GM19238 (cell line): ENCODE measurements at regions not wholly inside any gene's neighbourhood (a gene's known extent, or its start where the extent isn't known, plus 50 kb on each side); places are given as distances from the start of the nearest gene placed in this dataset.

ENCODE experiments used
- DNase-seq: peaks from one replicate; pipeline ENCODE4 v3.0.0; 2011; ENCODE audit warnings: low spot score; ENCODE audit not compliant: insufficient read length

DNA sequence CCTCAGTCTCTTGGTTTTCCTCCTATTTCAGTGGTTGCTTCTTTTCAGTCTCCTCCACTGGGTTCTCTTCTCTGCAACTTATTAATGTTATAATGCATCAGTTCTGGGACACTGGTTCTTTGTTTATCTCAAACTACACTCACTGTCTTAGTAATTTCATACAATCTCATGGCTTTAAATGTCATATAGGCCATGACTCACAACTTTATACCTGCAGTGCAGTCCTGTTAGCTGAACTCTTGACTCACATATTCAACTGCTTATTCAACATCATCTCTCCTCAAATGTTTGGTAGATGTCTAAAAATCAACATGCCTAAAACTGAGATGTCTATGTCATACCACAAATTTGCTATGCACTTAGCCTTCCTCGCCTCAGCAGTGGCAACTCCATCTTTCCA, 101.2 kb upstream of the PALS2 start:
- no peak for DNase-seq

DNA sequence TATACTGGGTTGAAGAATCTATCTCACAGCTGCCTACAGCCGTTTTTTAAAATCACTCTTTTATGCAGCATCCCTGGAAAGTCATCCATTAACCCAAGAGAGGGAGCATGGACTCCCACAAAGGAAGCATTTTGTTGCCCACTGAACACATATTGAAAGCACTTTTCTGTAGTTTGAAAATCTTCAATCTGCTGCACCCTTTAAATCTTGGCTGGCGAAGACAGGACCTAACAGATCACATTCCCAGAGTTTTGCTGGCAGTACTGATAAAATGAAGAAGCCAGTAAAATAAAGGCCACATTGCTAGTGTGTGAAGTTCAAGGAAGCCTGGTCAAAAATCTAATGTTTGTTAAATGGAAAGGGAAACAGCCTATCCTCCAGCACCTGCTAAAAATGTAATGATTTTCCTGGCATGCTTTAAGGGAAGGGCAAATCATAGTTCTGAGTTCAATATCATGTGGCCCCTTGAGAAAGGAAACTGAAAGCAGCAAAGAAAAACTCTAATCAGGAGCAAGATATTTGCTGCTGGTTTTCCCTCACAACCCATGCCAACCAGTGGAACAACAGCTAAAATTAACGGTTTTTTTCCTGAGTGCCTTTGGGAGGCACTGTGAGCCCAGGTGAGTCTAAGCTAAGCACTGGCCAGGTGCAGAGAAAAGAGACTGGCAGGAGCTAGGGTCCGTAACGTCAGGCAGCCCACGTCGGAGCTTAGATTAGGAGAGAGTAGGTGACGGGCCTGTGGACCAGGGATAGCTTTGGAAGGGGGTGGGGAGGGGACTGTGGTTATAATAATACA, 97.9 kb upstream of the PALS2 start:
- no peak for DNase-seq

DNA sequence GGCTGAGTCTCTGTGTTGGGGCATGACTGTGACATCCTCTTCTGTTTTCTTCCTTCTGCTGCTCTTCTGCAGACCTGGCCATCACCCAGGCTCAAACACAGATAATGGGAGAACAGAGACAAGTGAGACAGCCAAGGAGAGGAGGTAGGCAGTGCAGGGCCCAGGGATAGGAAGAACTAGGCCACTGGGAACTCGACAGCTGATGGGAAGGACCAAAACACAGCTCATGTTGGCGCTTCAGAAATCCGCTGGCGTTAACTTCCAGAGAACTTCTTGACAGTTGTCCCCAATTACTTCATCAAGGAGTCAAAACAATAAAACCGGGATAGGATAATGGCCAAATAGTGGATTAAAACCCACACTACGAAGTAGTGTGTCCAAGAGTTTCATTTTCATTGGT, 97.0 kb upstream of the PALS2 start:
- no peak for DNase-seq

DNA sequence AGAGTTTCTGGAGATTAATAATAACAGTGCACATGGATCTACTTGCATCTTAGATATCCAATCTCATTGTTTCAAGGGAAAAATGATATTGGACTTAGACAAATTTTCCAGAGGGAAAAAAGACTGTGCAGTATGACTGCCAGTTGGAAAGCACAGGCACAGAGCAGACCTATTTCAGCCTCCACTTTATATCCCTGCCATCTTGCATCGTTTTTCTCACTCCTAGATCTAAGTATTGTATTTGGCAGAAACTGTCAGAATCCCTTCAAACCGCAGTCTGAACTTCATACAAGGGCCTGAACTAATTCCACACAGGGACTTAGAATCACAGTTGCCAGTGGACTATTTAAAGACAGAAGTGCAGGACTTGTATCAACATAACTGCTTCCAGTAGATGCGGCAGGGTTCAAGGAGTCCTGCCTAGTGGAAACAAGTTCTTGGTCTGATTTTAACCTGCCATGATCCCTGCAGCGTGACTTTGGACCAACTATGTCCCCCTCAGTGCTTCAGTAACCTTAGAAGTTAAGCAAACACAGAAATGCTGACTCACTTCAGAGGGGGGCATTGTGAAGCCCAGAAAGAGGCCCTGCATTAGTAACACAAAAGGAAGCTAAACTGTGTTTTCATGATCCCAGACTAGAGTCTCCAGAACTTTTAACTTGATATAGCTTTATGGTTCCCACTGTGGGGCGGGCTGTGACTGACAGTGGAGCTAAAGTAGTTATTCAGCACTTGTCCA, 95.7 kb upstream of the PALS2 start:
- DNase-seq, result no peak

DNA sequence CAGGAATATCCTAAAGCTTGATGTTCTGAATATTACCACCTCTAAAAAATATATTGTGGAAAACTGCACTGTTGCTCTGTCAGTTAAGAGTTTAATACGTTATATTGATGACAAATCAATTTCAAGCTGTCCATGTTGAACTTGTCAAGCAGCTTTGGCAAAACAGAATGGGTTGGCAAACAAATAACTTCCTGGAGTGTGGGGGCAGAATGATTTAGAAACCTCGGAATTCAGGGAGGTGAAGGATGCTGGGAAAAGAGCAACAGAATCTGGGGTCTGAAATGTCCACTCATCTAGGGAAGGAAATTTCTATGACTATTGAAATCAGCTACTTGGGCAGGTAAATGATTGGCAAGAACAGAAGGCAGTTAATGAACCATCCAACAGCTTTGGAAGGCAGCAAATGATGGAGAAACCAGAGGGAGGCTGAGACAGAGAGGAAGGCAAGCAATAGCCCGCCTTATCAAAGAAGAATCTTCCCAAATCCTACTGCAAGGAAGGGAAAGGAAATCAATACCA, 95.1 kb upstream of the PALS2 start:
- DNase-seq, result no peak

DNA sequence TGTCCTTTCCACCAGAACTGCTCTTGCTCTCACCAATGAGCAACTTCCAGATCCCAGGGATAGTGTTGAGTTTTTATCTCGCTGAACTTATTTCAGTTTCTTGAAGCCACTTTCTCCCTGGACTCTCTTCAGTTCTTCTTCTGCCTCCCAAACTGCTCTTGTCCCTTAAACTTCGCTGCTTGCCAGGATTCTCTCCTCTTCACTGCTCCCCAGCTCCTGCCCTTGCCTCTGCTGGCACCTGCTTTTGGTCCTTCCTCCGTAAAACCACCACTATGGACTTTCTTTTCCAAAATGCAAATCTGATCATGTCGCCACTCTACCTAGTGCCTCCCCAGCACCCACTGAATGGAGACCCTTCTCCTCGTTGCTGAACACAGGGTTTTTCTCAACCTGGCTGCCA, 92.8 kb upstream of the PALS2 start:
- DNase-seq, result no peak

DNA sequence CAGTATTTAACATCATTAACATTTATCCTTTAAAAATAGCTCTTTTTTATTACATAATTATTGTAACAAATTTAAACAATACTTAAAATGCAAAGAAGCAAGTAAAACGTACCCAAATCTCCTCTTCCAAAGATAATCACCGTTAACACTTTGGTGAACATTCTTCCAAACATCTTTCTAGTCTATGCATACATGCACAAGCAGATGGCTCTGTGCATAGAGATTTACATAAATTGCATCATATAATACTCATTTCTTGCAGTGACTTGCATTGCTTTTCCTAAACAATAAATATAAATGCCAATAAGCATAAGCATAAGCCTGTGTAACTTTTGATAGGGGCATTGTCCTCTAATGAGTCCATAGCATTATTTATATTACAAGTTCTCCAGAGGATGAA, 89.4 kb upstream of the PALS2 start:
- DNase-seq, result no peak

DNA sequence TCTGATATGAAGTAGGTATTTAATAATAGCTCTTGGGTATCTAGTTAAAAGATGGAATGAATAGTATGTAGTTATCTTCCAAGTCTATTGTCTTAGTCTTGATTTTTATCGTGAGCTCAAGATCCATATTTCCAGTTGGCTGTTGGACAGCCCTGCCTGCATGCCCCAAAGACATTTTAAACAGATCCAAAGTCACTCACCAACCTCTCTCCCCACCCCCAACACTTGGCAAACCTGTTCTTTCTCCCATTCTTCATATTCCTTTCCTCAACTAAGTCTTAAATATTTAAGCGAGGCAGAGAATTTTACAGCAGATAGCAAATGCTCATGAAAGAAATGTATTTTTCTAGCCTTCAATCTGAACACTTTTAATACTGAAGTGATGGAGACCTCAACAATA, 80.7 kb upstream of the PALS2 start:
- no peak for DNase-seq

DNA sequence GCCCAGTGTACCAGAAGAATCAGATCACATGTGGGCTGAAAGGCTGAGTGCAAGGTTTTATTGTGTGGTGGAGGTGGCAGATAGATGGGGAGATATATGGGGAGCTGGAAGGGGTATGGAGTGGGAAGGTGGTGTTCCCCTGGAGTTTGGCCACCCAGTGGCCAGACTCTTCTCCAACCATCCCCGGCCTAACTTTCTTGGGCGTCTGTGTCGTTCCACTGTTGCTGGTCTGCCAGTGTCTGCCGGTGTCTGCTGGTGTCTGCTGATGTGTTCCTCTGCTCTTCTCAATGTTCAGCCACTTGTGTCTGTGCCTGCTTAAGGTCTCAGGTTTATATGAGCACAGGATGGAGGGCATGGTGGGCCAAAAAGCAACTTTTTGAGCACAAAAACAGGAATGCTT, 78.4 kb upstream of the PALS2 start:
- no peak for DNase-seq

DNA sequence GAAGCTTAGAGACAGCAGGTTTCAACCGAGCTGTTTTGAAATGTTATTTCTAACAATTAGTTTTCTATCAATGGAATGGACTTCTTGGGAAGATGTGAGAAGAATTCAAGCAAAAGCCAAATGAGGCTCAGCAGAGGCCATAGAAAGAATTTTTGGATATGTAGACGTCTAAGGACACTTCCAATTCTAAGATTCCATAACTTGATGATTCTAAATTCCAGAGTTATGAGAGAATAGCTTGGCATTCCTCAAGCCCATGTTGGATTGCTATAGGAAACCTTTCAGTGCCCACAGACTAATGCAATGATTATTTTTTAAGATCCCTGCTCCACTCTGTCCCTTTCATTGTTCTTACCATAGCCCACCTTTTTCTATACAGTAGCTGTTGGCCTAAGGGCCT, 77.2 kb upstream of the PALS2 start:
- no peak for DNase-seq

DNA sequence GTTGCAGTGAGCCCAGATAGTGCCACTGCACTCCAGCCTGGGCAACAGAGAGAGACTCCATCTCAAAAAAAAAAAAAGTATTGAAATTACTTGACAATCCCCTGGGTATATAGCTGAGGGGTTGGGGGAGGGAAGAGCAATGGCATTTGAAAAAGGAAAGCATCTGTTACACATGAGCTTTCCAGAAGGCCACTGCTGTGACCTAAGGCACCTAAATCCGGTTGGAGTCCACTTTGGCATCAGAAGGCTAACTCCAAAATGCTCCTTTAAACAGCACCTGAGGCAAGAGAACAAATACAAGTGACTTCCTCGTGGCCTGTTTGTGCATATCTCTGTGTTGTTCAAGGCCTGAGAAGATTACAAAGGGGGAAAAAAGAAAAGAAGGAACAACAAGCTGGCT, 74.8 kb upstream of the PALS2 start:
- DNase-seq, result no peak

DNA sequence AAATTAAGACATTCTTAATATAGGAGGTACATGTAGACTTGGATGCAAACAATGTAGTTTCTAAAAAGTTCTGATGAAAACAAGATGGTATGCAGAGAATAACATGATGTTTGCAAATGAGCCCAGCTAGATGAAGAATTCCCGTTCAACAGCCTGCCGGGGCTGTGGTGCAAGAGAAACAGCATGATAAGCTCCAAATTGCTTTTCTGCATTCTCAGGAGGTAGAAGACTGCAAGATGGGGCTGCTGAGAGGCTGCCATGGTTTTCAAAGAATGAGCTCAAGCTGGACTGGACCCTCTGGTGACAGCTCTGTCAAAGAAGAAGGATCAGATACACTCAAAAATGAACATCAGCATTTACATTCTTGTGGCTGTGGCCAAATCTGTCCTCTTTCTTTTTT, 73.4 kb upstream of the PALS2 start:
- DNase-seq, result no peak

DNA sequence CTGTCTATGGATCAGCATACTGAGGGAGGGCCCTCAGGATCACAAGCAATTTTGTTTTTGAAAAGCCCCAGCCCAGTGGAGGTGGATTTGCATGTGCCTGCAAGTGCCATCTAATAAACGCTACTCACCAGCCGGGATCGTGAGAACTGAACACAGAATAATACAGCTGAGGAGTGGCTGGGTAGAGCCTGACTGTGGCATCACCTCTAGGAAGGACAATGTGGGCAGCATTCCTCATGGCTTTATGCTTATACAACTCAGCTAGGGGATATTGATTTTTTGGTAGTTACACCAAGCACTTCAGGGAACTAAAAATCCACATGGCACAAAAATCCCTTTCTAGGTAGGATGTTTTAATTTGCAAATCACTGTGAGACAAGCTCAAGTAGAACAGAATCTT, 72.7 kb upstream of the PALS2 start:
- DNase-seq, result no peak

DNA sequence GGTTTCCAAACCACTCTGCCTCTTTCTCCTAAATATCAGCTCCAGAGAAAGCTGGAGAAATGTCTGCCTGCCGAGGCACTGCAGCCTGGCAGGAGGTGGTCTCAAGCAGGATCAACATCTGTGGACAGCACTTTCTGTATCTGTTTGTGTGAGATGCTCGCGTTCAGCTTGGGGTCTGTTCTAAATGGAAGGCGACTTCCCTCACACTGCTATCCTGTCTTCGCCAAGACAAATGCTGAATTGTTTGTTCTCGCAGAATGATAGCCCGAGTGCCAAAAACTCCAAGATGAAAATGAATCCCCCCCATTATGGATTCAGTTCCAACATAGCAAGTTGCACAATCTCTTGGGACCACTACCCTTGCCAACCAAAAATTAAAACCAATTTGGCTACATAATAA, 72.2 kb upstream of the PALS2 start:
- DNase-seq, result no peak

DNA sequence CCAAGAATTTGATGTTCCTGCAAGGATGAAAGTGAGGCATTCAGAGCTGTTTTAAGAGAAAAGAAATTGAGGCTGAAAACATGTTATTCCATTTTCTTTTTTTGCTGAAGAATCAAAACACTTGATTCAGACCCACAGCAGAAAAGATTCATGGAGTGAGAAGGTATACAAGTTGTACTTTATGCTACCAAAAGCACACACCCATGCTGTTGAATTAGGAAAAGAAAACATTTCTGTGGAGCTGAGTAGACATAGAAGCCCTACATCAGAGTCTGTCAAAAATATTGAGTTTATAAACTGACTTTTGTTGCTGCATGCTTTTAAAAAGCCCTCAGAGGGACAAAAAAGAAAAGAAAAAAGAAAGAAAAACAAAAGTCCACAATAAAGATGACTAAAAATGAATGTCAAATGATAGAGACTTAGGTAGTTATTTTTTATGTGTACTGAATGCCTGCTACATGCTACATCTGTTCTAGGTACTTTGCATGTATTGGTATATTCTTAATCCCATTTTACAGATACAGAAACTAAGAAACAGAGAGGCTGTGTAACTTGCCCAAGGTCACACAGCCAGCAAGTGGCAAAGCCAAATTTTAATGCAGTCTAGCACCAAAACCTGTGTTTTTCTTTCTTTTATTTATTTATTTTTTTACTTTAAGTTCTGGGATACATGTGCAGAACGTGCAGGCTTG, 71.7 kb upstream of the PALS2 start:
- no peak for DNase-seq

DNA sequence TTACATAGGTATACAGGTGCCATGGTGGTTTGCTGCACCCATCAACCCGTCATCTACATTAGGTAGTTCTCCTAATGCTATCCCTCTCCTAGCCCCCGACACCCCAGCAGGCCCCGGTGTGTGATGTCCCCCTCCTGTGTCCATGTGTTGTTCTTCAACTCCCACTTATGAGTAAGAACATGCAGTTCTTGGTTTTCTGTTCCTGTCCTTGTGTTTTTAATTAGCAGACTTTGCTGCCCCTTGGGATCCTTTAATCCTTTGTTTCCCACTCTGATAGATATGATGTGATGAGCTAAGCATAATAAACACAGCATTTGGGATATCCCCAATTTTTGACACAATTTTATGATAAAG, 71.1 kb upstream of the PALS2 start:
- no peak for DNase-seq

DNA sequence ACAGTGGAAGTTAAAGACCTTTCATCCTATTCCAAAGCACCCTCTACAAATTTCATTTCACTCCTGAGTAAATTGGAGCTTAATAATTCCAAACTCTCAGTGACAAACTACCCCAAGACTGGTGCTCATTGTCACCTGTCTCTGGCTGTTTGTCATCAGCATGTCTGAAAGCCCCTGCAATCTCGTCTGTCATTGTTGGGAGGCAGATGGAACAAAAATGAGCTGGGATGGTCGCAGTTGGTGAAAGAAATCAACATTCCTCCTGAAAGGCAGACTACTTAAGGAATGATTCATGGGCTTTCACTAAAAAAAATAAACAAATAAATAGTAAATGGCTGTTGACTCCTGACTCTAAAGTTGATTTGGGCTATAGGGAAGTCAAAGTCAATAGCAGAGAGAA, 69.7 kb upstream of the PALS2 start:
- no peak for DNase-seq

DNA sequence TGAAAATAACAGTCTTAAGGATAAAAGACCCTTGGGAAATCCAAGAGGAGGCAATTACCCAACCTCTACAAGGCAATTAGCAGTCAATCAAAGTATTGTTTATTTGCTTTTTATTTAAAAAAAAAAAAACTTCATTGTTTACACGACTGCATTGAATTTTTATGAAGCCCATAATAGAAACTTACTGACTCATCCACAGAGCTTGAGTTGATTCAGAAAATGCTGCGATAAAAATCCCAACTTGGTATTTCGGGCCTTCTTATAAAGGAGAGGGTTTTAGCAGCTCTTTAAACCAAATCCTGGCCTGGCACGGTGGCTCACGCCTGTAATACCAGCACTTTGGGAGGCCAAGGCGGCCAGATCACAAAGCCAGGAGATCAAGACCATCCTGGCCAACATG, 69.2 kb upstream of the PALS2 start:
- no peak for DNase-seq

DNA sequence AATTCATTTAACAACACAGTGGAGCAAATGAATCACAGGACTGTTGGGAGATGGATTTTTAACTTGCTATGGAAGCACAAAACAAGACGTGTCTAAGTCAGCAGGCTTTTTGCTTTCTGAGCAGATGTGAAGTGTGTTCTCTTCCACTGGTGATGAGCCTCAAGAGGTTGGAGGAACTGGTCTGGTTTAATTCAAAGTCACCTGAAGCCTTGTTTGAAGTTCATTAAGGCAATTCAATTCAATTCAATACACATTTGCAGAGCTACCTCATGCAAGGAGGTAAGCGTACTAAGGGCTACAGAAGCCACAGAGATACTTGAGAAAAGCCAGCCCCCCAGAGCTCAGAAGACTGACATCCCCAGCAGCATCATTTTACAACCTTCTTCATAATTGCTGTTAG, 68.4 kb upstream of the PALS2 start:
- DNase-seq, result no peak

DNA sequence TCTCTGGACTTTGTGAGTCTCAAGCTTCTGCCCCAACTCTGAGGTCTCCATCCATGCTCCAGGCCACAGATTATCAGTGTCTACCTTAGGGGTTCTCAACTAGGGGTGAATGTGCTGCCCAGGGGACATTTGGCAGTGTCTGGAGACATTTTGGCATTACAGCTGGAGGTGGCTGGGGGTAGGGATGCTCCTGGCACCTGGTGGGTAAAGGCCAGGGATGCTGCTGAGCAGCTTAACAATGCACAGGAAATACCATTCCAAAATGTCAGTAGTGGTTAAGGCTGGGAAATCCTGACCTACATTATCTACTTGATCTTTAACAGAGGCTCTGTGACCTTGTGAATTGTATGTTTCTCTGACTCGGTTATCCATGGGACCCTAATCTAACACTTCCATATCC, 67.3 kb upstream of the PALS2 start:
- no peak for DNase-seq

DNA sequence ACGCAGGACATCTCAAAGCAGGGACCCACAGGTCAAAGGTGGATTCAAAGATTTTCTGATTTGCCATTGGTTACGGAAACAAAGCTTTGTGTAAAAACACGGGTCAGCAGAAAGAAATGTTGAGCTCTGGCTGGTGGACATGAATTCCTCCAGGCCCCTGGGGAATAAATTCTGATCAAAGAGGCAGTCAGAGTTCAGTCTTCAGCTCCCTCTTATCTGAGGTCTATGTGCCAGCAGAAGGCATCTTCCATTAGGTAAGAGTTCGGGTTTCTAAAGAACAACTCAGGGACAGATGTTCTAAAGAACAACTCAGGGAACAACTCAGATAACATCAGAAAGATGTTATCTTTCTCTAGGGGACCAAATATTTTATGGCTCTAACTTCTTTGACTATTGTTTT, 64.9 kb upstream of the PALS2 start:
- DNase-seq, result no peak

DNA sequence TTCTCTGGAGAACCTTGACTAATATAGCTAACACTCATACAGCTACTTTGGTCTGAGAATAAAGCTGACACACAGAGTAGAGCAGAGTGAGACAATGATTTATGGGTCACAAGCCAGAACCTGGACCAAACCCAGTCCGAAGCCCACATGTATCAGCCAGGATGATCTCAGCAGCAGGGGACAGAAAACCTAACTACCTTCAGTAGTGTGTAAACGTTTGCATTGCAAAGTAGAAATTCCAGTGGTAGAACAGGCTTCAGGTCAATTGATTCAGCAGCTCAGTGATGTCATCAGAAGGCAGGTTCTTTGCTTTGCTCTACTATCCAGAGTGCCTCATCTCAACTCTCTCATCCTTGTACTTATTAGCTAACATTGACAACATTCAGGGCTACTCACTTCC, 62.5 kb upstream of the PALS2 start:
- DNase-seq, result no peak

DNA sequence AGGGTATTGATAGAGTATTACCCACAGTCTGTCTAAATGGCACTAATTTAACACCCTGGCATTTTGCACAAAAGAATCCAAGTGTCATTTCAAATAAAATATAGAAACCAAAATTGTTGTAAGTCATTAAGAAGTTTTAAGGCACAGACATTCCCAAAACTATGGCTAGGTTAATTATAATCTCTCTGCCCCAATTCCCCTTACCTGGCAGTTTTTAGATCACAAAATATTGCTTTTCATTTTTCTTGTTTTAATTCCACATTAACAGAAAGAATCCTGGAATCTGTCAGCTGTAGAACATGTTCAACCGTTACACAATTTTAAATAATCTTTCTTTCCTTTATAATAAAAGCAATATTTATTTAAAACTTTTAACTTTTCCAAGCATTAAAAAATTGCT, 56.1 kb upstream of the PALS2 start:
- no peak for DNase-seq
